ENCODE measurements at regions not wholly inside any gene's neighbourhood (a gene's known extent, or its start where the extent isn't known, plus 50 kb on each side); places are given as distances from the start of the nearest gene placed in this dataset.
"Not testable (repeated sequence)": the region's sequence is repeated elsewhere in the genome, so short reads cannot be mapped to it uniquely, and the experiment has no call there.

GRCh38 chr10:76815505-76815904 is 822.1 kb downstream of the KCNMA1 start:
- not testable (repeated sequence) for H3K4me3 ChIP-seq (ENCODE audit: low read depth, low read length); DNase-seq (ENCODE audit: low read depth)

GRCh38 chr10:76811430-76811829 is 826.2 kb downstream of the KCNMA1 start:
- H3K4me3 ChIP-seq (ENCODE audit: low read depth, low read length), result no peak overlapping the region
- TF ChIP-seq, protein P1, sequence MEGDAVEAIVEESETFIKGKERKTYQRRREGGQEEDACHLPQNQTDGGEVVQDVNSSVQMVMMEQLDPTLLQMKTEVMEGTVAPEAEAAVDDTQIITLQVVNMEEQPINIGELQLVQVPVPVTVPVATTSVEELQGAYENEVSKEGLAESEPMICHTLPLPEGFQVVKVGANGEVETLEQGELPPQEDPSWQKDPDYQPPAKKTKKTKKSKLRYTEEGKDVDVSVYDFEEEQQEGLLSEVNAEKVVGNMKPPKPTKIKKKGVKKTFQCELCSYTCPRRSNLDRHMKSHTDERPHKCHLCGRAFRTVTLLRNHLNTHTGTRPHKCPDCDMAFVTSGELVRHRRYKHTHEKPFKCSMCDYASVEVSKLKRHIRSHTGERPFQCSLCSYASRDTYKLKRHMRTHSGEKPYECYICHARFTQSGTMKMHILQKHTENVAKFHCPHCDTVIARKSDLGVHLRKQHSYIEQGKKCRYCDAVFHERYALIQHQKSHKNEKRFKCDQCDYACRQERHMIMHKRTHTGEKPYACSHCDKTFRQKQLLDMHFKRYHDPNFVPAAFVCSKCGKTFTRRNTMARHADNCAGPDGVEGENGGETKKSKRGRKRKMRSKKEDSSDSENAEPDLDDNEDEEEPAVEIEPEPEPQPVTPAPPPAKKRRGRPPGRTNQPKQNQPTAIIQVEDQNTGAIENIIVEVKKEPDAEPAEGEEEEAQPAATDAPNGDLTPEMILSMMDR (conservative IDR thresholded peaks at IDR 0.05; ENCODE audit: low read depth, low read length), result no peak
- DNase-seq (ENCODE audit: low read depth), result no peak

- DNase-seq (ENCODE audit: low read depth), result no peak
- TF ChIP-seq, protein P1 (conservative IDR thresholded peaks at IDR 0.05; ENCODE audit: low read depth, low read length), result no peak
- no peak overlapping the region for H3K4me3 ChIP-seq (ENCODE audit: low read depth, low read length)
Observed at GRCh38 chr10:76788452-76788811, 849.2 kb downstream of the KCNMA1 start.

DNA sequence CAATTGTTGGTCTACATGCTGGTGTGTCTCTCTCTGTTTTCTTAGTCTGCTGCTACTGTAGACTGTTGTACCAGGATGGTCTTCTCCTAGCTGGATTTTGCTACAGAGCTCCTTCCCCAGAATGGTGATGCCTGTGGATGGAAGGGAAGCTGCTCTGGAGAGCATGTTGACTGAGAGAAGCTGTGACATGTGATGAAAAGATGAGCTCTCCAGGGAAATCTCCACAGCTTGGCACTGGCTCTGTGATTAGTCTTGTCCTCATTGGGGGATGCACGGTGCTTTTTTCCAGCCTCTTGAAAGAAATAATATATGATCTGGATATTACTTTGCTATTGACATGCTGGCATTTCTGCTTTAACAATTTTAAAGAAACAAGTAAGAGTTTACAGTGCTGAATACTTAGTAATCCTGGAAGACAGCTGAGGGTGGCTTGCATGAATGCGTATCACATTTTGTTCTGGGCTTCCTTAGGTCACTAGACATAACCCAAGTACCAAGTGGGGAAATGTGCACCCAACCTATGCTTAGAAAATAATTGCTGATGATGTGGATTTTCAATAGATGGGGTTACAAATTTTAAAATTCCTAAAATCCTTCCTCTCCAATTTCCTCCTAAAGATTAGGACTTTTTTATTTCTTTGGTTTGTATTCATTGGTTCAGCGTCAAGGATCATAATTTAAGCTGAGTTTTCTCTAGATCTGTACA is 849.7 kb downstream of the KCNMA1 start:
- TF ChIP-seq, protein P1 (conservative IDR thresholded peaks at IDR 0.05; ENCODE audit: low read depth, low read length), result no peak
- H3K4me3 ChIP-seq (ENCODE audit: low read depth, low read length), result no peak overlapping the region
- no peak for DNase-seq (ENCODE audit: low read depth)

DNA sequence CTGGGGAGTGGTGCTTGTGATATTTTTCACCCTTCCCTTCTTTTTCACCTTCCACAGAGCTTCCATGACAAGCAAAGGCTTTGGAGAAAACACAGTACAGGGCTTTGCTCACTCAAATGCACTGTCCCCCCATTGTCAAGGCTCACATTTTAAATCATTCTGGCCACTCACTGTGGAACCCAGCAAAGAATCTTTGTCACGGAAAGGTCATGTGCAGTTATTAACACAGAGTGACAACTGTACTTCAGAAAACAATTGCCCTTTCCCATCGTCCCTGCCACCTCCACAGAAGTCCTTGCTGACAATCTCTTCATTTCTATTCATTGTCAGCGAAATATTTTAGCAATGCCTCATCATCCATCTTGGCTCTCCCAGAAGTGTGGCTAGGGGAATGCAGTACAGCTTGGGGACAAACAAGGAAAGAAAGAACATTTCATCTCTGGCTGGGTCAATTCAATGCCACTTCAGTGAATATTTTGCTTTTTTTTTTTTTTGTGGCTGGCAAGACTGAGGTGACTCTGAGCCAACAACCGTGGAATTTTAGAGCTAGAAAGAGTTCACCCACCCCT is 851.0 kb downstream of the KCNMA1 start:
- DNase-seq (ENCODE audit: low read depth), result no peak
- H3K4me3 ChIP-seq (ENCODE audit: low read depth, low read length), result no peak overlapping the region
- TF ChIP-seq, protein P1 (conservative IDR thresholded peaks at IDR 0.05; ENCODE audit: low read depth, low read length), result no peak

DNA sequence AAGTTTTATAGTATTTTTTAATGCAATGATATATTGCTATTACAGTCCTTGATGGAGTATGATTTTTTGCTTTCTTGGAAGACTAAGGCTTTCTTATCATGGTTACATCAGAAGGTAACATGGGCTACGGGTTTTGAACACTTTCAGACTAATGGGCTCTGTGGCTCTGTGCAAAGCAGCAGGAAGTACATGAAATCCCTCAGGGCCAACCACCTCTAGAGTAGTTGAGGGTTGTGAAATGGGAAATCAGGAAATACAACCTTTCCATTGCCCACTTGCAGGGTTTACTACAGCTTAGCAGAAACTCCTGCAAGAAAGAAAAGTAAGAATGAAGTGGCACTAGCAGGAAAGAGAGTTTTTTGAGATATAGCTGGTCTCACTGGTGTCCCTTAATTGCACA is 853.5 kb downstream of the KCNMA1 start:
- no peak overlapping the region for H3K4me3 ChIP-seq (ENCODE audit: low read depth, low read length)
- no peak for DNase-seq (ENCODE audit: low read depth)
- TF ChIP-seq, protein P1 (conservative IDR thresholded peaks at IDR 0.05; ENCODE audit: low read depth, low read length), result no peak

GRCh38 chr10:76779796-76780301 is 857.8 kb downstream of the KCNMA1 start:
- no peak for DNase-seq (ENCODE audit: low read depth)
- TF ChIP-seq, protein P1 (conservative IDR thresholded peaks at IDR 0.05; ENCODE audit: low read depth, low read length), result no peak
- no peak overlapping the region for H3K4me3 ChIP-seq (ENCODE audit: low read depth, low read length)
